AG09309 (cell line): ENCODE measurements at regions not wholly inside any gene's neighbourhood (a gene's known extent, or its start where the extent isn't known, plus 50 kb on each side); places are given as distances from the start of the nearest gene placed in this dataset.
"Not testable (repeated sequence)": the region's sequence is repeated elsewhere in the genome, so short reads cannot be mapped to it uniquely, and the experiment has no call there.

Source experiments
- DNase-seq: peaks from one replicate; pipeline ENCODE4 v3.0.0-alpha.2; 2010; ENCODE audit warnings: low read depth
- H3K4me3 ChIP-seq: 2 replicates; pipeline ENCODE4 v1.5.1; 2011; ENCODE audit warnings: mild to moderate bottlenecking, low read depth, low read length, moderate library complexity; ENCODE audit not compliant: control insufficient read depth
- TF ChIP-seq, protein P1 (sequence below): IDR thresholded peaks from 2 replicates; pipeline ENCODE4 v1.5.1; 2011; ENCODE audit warnings: mild to moderate bottlenecking, low read depth, low read length, inconsistent platforms; ENCODE audit not compliant: insufficient read depth, control insufficient read depth; ENCODE audit errors: missing control alignments

- DNase-seq = no peak
- no peak overlapping the region for H3K4me3 ChIP-seq
- TF ChIP-seq, protein P1, sequence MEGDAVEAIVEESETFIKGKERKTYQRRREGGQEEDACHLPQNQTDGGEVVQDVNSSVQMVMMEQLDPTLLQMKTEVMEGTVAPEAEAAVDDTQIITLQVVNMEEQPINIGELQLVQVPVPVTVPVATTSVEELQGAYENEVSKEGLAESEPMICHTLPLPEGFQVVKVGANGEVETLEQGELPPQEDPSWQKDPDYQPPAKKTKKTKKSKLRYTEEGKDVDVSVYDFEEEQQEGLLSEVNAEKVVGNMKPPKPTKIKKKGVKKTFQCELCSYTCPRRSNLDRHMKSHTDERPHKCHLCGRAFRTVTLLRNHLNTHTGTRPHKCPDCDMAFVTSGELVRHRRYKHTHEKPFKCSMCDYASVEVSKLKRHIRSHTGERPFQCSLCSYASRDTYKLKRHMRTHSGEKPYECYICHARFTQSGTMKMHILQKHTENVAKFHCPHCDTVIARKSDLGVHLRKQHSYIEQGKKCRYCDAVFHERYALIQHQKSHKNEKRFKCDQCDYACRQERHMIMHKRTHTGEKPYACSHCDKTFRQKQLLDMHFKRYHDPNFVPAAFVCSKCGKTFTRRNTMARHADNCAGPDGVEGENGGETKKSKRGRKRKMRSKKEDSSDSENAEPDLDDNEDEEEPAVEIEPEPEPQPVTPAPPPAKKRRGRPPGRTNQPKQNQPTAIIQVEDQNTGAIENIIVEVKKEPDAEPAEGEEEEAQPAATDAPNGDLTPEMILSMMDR = no peak
Measured at GRCh38 chr3:66934041-66934440, 64.1 kb upstream of the KBTBD8 start.

GRCh38 chr3:66934725-66935124 lies 63.4 kb upstream of the KBTBD8 start:
- H3K4me3 ChIP-seq = no peak overlapping the region
- TF ChIP-seq, protein P1 = no peak
- DNase-seq = no peak

GRCh38 chr3:66937041-66937440 lies 61.1 kb upstream of the KBTBD8 start:
- H3K4me3 ChIP-seq, DNase-seq: not testable (repeated sequence)

- H3K4me3 ChIP-seq = no peak overlapping the region
- peak; percentile 28 for DNase-seq
- TF ChIP-seq, protein P1 = peak; percentile 84
Measured at GRCh38 chr3:66938338-66938963, 59.7 kb upstream of the KBTBD8 start.

DNA sequence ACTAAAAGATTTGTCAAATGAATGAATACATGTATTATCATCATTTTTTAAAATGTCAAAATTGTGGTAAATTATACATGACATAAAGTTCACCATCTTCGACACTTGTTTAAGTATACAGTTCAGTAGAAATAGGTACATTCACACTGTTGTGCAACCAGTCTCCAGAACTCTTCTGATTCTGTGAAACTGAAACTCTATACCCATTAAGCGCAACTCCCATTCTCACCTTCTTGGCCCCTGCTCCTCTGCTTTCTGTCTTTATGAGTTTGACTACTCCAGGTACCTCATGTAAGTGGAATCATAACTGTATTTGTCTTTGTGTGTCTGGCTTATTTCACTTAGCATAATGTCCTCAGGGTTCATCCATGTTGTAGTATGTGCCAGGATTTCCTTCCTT lies 50.1 kb upstream of the KBTBD8 start:
- DNase-seq = no peak
- TF ChIP-seq, protein P1 = no peak
- H3K4me3 ChIP-seq = no peak overlapping the region
